Ishikawa (cell line): ENCODE measurements at regions not wholly inside any gene's neighbourhood (a gene's known extent, or its start where the extent isn't known, plus 50 kb on each side); places are given as distances from the start of the nearest gene placed in this dataset.

ENCODE experiments used
- CEBPB ChIP-seq: IDR thresholded peaks from 2 replicates; pipeline ENCODE4 v1.6.1; 2012
- CREB1 ChIP-seq: IDR thresholded peaks from 2 replicates; pipeline ENCODE4 v1.6.1; 2012; ENCODE audit warnings: low read depth
- EGR1 ChIP-seq: IDR thresholded peaks from 2 replicates; pipeline ENCODE4 v1.6.1; 2012
- EP300 ChIP-seq: IDR thresholded peaks from 2 replicates; pipeline ENCODE4 v1.6.1; 2012; ENCODE audit warnings: borderline replicate concordance
- FOXM1 ChIP-seq: IDR thresholded peaks from 2 replicates; pipeline ENCODE4 v1.6.1; 2012; ENCODE audit warnings: low read depth, borderline replicate concordance
- NFIC ChIP-seq: IDR thresholded peaks from 2 replicates; pipeline ENCODE4 v1.6.1; 2012
- RAD21 ChIP-seq: IDR thresholded peaks from 2 replicates; pipeline ENCODE4 v1.6.1; 2012; ENCODE audit warnings: low read depth
- TAF1 ChIP-seq: IDR thresholded peaks from 2 replicates; pipeline ENCODE4 v1.6.1; 2012; ENCODE audit warnings: low read depth, mild to moderate bottlenecking
- TCF12 ChIP-seq: IDR thresholded peaks from 2 replicates; pipeline ENCODE4 v1.6.1; 2012; ENCODE audit warnings: low read depth
- TEAD4 ChIP-seq: IDR thresholded peaks from 2 replicates; pipeline ENCODE4 v1.6.1; 2012
- USF1 ChIP-seq: IDR thresholded peaks from 2 replicates; pipeline ENCODE4 v1.6.1; 2012
- YY1 ChIP-seq: IDR thresholded peaks from 2 replicates; pipeline ENCODE4 v1.6.1; 2012; ENCODE audit warnings: low read depth
- ZBTB7A ChIP-seq: IDR thresholded peaks from 2 replicates; pipeline ENCODE4 v1.6.1; 2012; ENCODE audit warnings: low read depth
- TF ChIP-seq, protein P1 (sequence below): IDR thresholded peaks from 2 replicates; pipeline ENCODE4 v1.6.1; 2012
- TF ChIP-seq, protein P2 (sequence below): IDR thresholded peaks from 2 replicates; pipeline ENCODE4 v1.6.1; 2012; ENCODE audit warnings: low read depth, mild to moderate bottlenecking

- no peak for TF ChIP-seq CREB1
- no peak for TF ChIP-seq RAD21
- TF ChIP-seq EP300 = no peak
- TF ChIP-seq TAF1 = no peak
- no peak for TF ChIP-seq ZBTB7A
- no peak for TF ChIP-seq FOXM1
- TF ChIP-seq TCF12 = no peak
- no peak for TF ChIP-seq EGR1
- TF ChIP-seq, protein P1, sequence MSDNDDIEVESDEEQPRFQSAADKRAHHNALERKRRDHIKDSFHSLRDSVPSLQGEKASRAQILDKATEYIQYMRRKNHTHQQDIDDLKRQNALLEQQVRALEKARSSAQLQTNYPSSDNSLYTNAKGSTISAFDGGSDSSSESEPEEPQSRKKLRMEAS = no peak
- TF ChIP-seq USF1 = no peak
- TF ChIP-seq CEBPB = no peak
- no peak for TF ChIP-seq YY1
- TF ChIP-seq TEAD4 = no peak
- TF ChIP-seq, protein P2, sequence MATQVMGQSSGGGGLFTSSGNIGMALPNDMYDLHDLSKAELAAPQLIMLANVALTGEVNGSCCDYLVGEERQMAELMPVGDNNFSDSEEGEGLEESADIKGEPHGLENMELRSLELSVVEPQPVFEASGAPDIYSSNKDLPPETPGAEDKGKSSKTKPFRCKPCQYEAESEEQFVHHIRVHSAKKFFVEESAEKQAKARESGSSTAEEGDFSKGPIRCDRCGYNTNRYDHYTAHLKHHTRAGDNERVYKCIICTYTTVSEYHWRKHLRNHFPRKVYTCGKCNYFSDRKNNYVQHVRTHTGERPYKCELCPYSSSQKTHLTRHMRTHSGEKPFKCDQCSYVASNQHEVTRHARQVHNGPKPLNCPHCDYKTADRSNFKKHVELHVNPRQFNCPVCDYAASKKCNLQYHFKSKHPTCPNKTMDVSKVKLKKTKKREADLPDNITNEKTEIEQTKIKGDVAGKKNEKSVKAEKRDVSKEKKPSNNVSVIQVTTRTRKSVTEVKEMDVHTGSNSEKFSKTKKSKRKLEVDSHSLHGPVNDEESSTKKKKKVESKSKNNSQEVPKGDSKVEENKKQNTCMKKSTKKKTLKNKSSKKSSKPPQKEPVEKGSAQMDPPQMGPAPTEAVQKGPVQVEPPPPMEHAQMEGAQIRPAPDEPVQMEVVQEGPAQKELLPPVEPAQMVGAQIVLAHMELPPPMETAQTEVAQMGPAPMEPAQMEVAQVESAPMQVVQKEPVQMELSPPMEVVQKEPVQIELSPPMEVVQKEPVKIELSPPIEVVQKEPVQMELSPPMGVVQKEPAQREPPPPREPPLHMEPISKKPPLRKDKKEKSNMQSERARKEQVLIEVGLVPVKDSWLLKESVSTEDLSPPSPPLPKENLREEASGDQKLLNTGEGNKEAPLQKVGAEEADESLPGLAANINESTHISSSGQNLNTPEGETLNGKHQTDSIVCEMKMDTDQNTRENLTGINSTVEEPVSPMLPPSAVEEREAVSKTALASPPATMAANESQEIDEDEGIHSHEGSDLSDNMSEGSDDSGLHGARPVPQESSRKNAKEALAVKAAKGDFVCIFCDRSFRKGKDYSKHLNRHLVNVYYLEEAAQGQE = no peak
- no peak for TF ChIP-seq NFIC
These were observed 864.2 kb downstream of the SLC4A3 start for GRCh38 chr2:220491670-220492069.

DNA sequence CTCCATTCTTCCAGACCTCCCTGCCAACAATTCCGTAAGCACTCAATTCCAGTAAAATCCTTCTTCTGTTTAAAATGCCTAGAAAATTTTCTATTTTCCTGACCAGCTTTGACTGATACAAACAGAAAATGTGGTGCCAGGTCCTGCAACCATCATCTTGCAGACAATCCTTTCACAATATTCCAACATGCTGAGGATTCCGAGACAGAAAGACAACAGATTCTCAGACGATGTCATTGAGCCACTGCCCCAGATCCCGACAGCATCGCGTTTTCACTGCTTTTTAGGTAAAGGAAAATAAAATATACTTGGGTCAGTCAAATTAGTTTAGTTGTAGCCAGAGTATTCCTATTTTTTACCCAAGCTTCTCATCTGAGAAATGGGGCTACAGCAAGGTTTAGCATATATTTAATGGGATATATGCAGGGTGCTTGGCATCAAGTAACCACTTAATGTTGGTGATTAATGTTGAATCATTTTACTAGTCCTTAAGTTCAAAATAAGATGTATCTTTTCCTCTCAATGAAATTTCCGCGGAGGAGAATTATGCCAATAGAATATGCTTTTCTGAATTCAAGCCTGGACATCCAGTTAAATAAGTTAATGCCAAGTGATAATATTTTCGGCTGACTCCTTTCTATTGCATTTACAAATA is 866.6 kb downstream of the SLC4A3 start:
- TF ChIP-seq NFIC (no peak), ZBTB7A (no peak), FOXM1 (no peak), TCF12 (no peak), CEBPB (no peak), TEAD4 (no peak), RAD21 (no peak)

DNA sequence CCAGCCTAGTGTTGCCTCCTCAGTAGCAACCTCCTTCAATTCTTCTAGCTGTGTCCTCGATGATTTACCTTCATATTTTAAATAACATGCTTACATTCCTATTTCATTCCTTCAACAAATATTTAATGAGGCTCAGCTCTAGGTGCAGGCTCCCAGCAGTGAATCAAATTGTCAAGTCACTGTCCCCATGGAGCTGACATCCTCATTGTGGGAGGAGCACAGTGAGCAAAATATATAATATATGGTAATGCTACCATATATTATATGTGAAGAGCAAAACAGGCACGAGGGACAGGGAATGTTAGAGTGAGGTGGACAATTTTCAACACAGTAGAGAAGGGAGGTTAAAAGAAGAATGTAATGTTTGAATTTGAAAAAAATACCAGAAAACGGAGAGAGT is 869.1 kb downstream of the SLC4A3 start:
- TF ChIP-seq EGR1 (no peak), USF1 (no peak), TCF12 (no peak), FOXM1 (no peak), RAD21 (no peak), TAF1 (no peak), TEAD4 (no peak), CEBPB (no peak), CREB1 (no peak)
- TF ChIP-seq, protein P1 = no peak

DNA sequence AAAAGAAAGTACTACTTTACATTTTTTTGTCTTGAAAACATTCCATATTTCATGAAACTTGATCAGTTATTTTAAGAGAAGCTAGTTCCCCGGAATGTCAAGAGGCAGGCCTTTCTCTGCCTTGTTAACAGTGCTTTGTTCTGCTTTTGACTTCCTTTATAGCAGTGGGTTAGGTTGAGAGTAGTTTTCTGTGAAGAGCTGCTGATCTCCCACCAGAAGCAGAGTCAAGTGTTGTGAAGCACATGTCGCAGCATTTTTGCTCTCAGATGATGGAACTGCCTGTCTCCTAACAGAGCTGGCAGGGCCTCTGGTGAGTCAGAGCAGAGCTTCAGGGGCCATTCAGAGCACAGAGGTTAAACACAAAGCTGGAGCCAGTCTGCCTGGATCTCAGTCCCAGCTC is 871.8 kb downstream of the SLC4A3 start:
- no peak for TF ChIP-seq EP300

GRCh38 chr2:220502539-220502938 is 875.1 kb downstream of the SLC4A3 start:
- TF ChIP-seq FOXM1 (no peak), USF1 (no peak), TAF1 (no peak), TEAD4 (no peak), ZBTB7A (no peak), RAD21 (no peak), CEBPB (no peak), NFIC (no peak), TCF12 (no peak), CREB1 (no peak), EGR1 (no peak), YY1 (no peak), EP300 (no peak)
- TF ChIP-seq, protein P1 = no peak
- TF ChIP-seq, protein P2 = no peak
